ENCODE measurements at regions not wholly inside any gene's neighbourhood (a gene's known extent, or its start where the extent isn't known, plus 50 kb on each side); places are given as distances from the start of the nearest gene placed in this dataset.
A peak's percentile ranks its signal among the peaks of the same experiment; 100 is the strongest.

- DNase-seq, result no peak
- Histone ChIP-seq H3K27me3 (ENCODE audit: low read depth) (no peaks in the 10 kb centered on the region), H3K9me3 (replicated peaks) (no peaks in the 10 kb centered on the region), H3K27ac (replicated peaks) (no peak overlapping the region), H3K4me1 (peaks cover 72% of the 10 kb centered on the region), H3K36me3 (no peaks in the 10 kb centered on the region), H3K4me3 (no peak overlapping the region)
- TF ChIP-seq, protein P1, sequence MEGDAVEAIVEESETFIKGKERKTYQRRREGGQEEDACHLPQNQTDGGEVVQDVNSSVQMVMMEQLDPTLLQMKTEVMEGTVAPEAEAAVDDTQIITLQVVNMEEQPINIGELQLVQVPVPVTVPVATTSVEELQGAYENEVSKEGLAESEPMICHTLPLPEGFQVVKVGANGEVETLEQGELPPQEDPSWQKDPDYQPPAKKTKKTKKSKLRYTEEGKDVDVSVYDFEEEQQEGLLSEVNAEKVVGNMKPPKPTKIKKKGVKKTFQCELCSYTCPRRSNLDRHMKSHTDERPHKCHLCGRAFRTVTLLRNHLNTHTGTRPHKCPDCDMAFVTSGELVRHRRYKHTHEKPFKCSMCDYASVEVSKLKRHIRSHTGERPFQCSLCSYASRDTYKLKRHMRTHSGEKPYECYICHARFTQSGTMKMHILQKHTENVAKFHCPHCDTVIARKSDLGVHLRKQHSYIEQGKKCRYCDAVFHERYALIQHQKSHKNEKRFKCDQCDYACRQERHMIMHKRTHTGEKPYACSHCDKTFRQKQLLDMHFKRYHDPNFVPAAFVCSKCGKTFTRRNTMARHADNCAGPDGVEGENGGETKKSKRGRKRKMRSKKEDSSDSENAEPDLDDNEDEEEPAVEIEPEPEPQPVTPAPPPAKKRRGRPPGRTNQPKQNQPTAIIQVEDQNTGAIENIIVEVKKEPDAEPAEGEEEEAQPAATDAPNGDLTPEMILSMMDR (IDR thresholded peaks at IDR 0.05; ENCODE audit: borderline replicate concordance), result no peak
- intact Hi-C loops (cut with micrococcal nuclease), result no loop called here
These were observed 64.3 kb upstream of the MAP4K3 start for GRCh38 chr2:39501412-39501811.

GRCh38 chr2:39503277-39503676 is 66.2 kb upstream of the MAP4K3 start:
- H3K4me1 ChIP-seq, result peaks cover 63% of the 10 kb centered on the region
- no peaks in the 10 kb centered on the region for H3K36me3 ChIP-seq
- DNase-seq, result no peak
- H3K4me3 ChIP-seq, result no peak overlapping the region
- no peaks in the 10 kb centered on the region for H3K9me3 ChIP-seq (replicated peaks)
- intact Hi-C loops (cut with micrococcal nuclease), result no loop called here
- no peak overlapping the region for H3K27ac ChIP-seq (replicated peaks)
- TF ChIP-seq, protein P1 (IDR thresholded peaks at IDR 0.05; ENCODE audit: borderline replicate concordance), result no peak
- no peaks in the 10 kb centered on the region for H3K27me3 ChIP-seq (ENCODE audit: low read depth)

GRCh38 chr2:39504790-39505335 is 67.8 kb upstream of the MAP4K3 start:
- H3K27me3 ChIP-seq (ENCODE audit: low read depth), result no peaks in the 10 kb centered on the region
- TF ChIP-seq, protein P1 (IDR thresholded peaks at IDR 0.05; ENCODE audit: borderline replicate concordance), result no peak
- intact Hi-C loops (cut with micrococcal nuclease), result no loop called here
- no peaks in the 10 kb centered on the region for H3K9me3 ChIP-seq (replicated peaks)
- H3K27ac ChIP-seq (replicated peaks), result peak overlapping the region; percentile 83
- no peaks in the 10 kb centered on the region for H3K36me3 ChIP-seq
- DNase-seq, result no peak
- H3K4me3 ChIP-seq, result peak overlapping the region; percentile 32
- peaks cover 67% of the 10 kb centered on the region for H3K4me1 ChIP-seq

DNA sequence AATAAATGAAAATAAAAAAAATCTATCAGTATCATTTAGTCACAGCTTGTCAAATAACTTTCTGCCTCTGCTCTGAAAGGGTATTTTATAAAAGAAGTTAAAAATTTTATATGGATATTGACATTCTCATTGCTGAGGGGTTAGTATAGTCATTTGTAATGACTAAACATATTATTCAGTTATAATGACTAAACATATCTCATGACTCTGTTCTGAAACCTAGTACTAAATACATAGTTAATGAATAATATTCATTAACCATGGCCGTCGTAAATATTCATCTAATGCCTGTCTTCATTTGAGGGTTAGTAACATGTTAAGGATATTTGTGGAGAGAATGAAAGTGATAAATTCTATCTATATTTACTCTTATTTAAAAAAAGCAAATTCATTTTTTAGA is 69.1 kb upstream of the MAP4K3 start:
- intact Hi-C loops (cut with micrococcal nuclease), result no loop called here
- no peaks in the 10 kb centered on the region for H3K27me3 ChIP-seq (ENCODE audit: low read depth)
- H3K36me3 ChIP-seq, result no peaks in the 10 kb centered on the region
- H3K27ac ChIP-seq (replicated peaks), result no peak overlapping the region
- H3K9me3 ChIP-seq (replicated peaks), result no peaks in the 10 kb centered on the region
- no peak overlapping the region for H3K4me3 ChIP-seq
- peaks cover 67% of the 10 kb centered on the region for H3K4me1 ChIP-seq
- no peak for DNase-seq
- TF ChIP-seq, protein P1 (IDR thresholded peaks at IDR 0.05; ENCODE audit: borderline replicate concordance), result no peak

- H3K27me3 ChIP-seq (ENCODE audit: low read depth), result no peaks in the 10 kb centered on the region
- TF ChIP-seq, protein P1 (IDR thresholded peaks at IDR 0.05; ENCODE audit: borderline replicate concordance), result no peak
- DNase-seq, result no peak
- H3K4me3 ChIP-seq, result no peak overlapping the region
- H3K36me3 ChIP-seq, result no peaks in the 10 kb centered on the region
- H3K9me3 ChIP-seq (replicated peaks), result no peaks in the 10 kb centered on the region
- H3K27ac ChIP-seq (replicated peaks), result no peak overlapping the region
- intact Hi-C loops (cut with micrococcal nuclease), result no loop called here
- peaks cover 81% of the 10 kb centered on the region for H3K4me1 ChIP-seq
These were observed 71.1 kb upstream of the MAP4K3 start for GRCh38 chr2:39508198-39508597.
